HEK293 (cell line): ENCODE measurements at regions not wholly inside any gene's neighbourhood (a gene's known extent, or its start where the extent isn't known, plus 50 kb on each side); places are given as distances from the start of the nearest gene placed in this dataset.

ENCODE experiments used
- EGR2 ChIP-seq: fragments of 450-650 bp; formaldehyde crosslinking; IDR thresholded peaks from 2 replicates; pipeline ENCODE4 v1.5.1; 2016; ENCODE audit warnings: low read depth, missing biosample characterization, missing genetic modification characterization
- MEIS1 ChIP-seq: sonication (generic); formaldehyde crosslinking; IDR thresholded peaks from 2 replicates; pipeline ENCODE4 v1.8.1; 2022; ENCODE audit warnings: missing genetic modification reagents, mild to moderate bottlenecking, borderline replicate concordance
- OVOL3 ChIP-seq: fragments of 450-650 bp; formaldehyde crosslinking; IDR thresholded peaks from 2 replicates; pipeline ENCODE4 v1.5.1; 2016; ENCODE audit warnings: missing biosample characterization, missing genetic modification characterization
- SP7 ChIP-seq: fragments of 450-650 bp; formaldehyde crosslinking; IDR thresholded peaks from 2 replicates; pipeline ENCODE4 v1.5.1; 2016; ENCODE audit warnings: missing biosample characterization, missing genetic modification characterization
- ZFP41 ChIP-seq: fragments of 450-650 bp; formaldehyde crosslinking; IDR thresholded peaks from 2 replicates; pipeline ENCODE4 v1.5.1; 2016; ENCODE audit warnings: missing biosample characterization, missing genetic modification characterization, borderline replicate concordance
- ZNF10 ChIP-seq: fragments of 450-650 bp; formaldehyde crosslinking; IDR thresholded peaks from 2 replicates; pipeline ENCODE4 v1.5.1; 2017; ENCODE audit warnings: missing biosample characterization, missing genetic modification characterization
- ZNF114 ChIP-seq: fragments of 450-650 bp; formaldehyde crosslinking; IDR thresholded peaks from 2 replicates; pipeline ENCODE4 v1.5.0; 2017; ENCODE audit warnings: missing biosample characterization, missing genetic modification characterization
- ZNF138 ChIP-seq: fragments of 450-650 bp; formaldehyde crosslinking; IDR thresholded peaks from 2 replicates; pipeline ENCODE4 v1.5.1; 2016; ENCODE audit warnings: missing biosample characterization, missing genetic modification characterization, borderline replicate concordance
- ZNF146 ChIP-seq: fragments of 450-650 bp; formaldehyde crosslinking; IDR thresholded peaks from 2 replicates; pipeline ENCODE4 v1.5.1; 2016; ENCODE audit warnings: missing biosample characterization, missing genetic modification characterization
- ZNF157 ChIP-seq: fragments of 450-650 bp; formaldehyde crosslinking; IDR thresholded peaks from 2 replicates; pipeline ENCODE4 v1.5.1; 2016; ENCODE audit warnings: missing biosample characterization, missing genetic modification characterization
- ZNF2 ChIP-seq: fragments of 450-650 bp; formaldehyde crosslinking; IDR thresholded peaks from 2 replicates; pipeline ENCODE4 v1.5.1; 2016; ENCODE audit warnings: missing biosample characterization, missing genetic modification characterization
- ZNF214 ChIP-seq: fragments of 450-650 bp; formaldehyde crosslinking; IDR thresholded peaks from 2 replicates; pipeline ENCODE4 v1.5.1; 2017; ENCODE audit warnings: missing biosample characterization, mild to moderate bottlenecking, missing genetic modification characterization, borderline replicate concordance
- ZNF391 ChIP-seq: fragments of 450-650 bp; formaldehyde crosslinking; IDR thresholded peaks from 2 replicates; pipeline ENCODE4 v1.5.1; 2016; ENCODE audit warnings: low read depth, missing biosample characterization, missing genetic modification characterization, borderline replicate concordance
- ZNF473 ChIP-seq: fragments of 450-650 bp; formaldehyde crosslinking; IDR thresholded peaks from 2 replicates; pipeline ENCODE4 v1.5.1; 2017; ENCODE audit warnings: missing biosample characterization, missing genetic modification characterization
- ZNF514 ChIP-seq: fragments of 450-650 bp; formaldehyde crosslinking; IDR thresholded peaks from 2 replicates; pipeline ENCODE4 v1.5.1; 2016; ENCODE audit warnings: missing biosample characterization, missing genetic modification characterization
- ZNF670 ChIP-seq: fragments of 450-650 bp; formaldehyde crosslinking; IDR thresholded peaks from 2 replicates; pipeline ENCODE4 v1.5.1; 2016; ENCODE audit warnings: missing biosample characterization, missing genetic modification characterization, low read depth
- ZNF747 ChIP-seq: fragments of 450-650 bp; formaldehyde crosslinking; IDR thresholded peaks from 2 replicates; pipeline ENCODE4 v1.5.1; 2016; ENCODE audit warnings: missing biosample characterization, missing genetic modification characterization
- ZNF777 ChIP-seq: fragments of 450-650 bp; formaldehyde crosslinking; IDR thresholded peaks from 2 replicates; pipeline ENCODE4 v1.5.1; 2017; ENCODE audit warnings: missing biosample characterization, missing genetic modification characterization, borderline replicate concordance
- TF ChIP-seq, protein P1 (sequence below): fragments of 450-650 bp; IDR thresholded peaks from 2 replicates; pipeline ENCODE4 v1.5.1; 2018; ENCODE audit warnings: missing biosample characterization, mild to moderate bottlenecking, missing genetic modification characterization
- TF ChIP-seq, protein P2 (sequence below): IDR thresholded peaks from 2 replicates; pipeline ENCODE4 v1.6.1; 2011; ENCODE audit warnings: mild to moderate bottlenecking, low read depth, low read length, borderline replicate concordance
- TF ChIP-seq, protein P3 (sequence below): fragments of 450-650 bp; formaldehyde crosslinking; IDR thresholded peaks from 2 replicates; pipeline ENCODE4 v1.5.1; 2016; ENCODE audit warnings: missing biosample characterization, missing genetic modification characterization, low read depth
- TF ChIP-seq, protein P4 (sequence below): fragments of 450-650 bp; formaldehyde crosslinking; optimal IDR thresholded peaks from 2 replicates; pipeline ENCODE3; 2016; ENCODE audit warnings: missing biosample characterization, mild to moderate bottlenecking, missing genetic modification characterization
- TF ChIP-seq, protein P5 (sequence below): fragments of 450-650 bp; formaldehyde crosslinking; IDR thresholded peaks from 2 replicates; pipeline ENCODE4 v1.5.1; 2016; ENCODE audit warnings: missing biosample characterization, missing genetic modification characterization
- TF ChIP-seq, protein P6 (sequence below): fragments of 450-650 bp; formaldehyde crosslinking; IDR thresholded peaks from 2 replicates; pipeline ENCODE4; 2016; ENCODE audit warnings: missing biosample characterization, missing genetic modification characterization
- TF ChIP-seq, protein P7 (sequence below): fragments of 450-650 bp; formaldehyde crosslinking; IDR thresholded peaks from 2 replicates; pipeline ENCODE4 v1.5.1; 2016; ENCODE audit warnings: missing biosample characterization, missing genetic modification characterization
- TF ChIP-seq, protein P8 (sequence below): fragments of 450-650 bp; formaldehyde crosslinking; IDR thresholded peaks from 2 replicates; pipeline ENCODE4 v1.5.1; 2016; ENCODE audit warnings: missing biosample characterization, missing genetic modification characterization

DNA sequence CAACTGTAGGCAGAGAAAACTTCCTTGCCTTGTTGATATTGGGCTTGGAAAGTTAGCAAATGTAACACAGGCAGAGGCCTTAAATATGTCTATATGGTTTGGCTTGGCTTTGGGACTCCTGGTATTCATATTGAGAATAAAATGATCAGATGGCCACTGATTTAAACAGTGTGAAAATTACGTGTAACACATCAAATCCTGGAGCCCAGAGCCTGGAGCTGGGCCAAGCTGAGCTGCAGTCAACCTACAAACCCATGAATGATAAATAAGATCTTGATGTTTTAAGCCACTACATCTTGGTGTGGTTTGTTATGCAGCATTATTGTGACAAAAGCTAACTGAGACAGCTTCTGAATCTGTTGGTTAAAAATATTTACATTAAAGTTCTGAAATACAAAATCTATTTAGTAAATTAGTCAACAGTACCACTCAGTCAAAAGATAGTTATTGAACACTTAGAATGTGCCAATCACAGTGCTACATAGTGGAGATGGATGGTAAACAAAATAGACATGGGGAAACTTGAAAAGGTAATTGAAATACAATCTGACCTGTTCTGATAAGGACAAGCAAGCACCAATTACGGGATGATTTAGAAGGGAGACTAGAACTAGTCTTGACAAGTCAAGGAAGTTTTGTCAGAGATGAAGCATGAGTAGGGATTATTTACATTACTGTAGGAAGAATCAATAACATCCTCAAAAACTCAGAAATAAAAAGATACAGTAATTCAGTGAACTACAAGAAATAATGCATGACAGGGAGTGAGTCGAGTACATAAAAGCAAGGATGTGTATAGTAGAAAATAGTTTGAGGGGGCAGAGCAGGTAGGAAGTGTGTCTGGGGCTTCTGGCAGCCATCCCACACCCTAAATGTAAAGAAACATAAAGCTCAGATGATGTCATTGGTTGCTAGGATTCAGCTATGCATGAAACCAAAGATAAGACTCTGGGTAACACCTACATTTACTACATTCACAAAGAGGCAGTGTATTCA is 157.7 kb downstream of the HNMT start (continued):
- TF ChIP-seq MEIS1 (CRISPR knock-in tag) (peak; percentile 73; the same call in 1 of the 2 replicates), ZNF391 (tag by site-specific recombination) (no peak), ZNF138 (no peak), ZNF777 (tag by site-specific recombination) (no peak), ZNF10 (tag by site-specific recombination) (no peak), EGR2 (tag by site-specific recombination) (peak; percentile 58), ZNF747 (tag by site-specific recombination) (no peak), ZNF2 (tag by site-specific recombination) (no peak), ZNF473 (tag by site-specific recombination) (no peak), SP7 (peak; percentile 88), OVOL3 (tag by site-specific recombination) (no peak), ZNF157 (tag by site-specific recombination) (no peak), ZFP41 (tag by site-specific recombination) (no peak), ZNF146 (tag by site-specific recombination) (no peak), ZNF214 (tag by site-specific recombination) (peak; percentile 85), ZNF114 (tag by site-specific recombination) (no peak), ZNF670 (tag by site-specific recombination) (no peak), ZNF514 (tag by site-specific recombination) (no peak)
- TF ChIP-seq, protein P1, sequence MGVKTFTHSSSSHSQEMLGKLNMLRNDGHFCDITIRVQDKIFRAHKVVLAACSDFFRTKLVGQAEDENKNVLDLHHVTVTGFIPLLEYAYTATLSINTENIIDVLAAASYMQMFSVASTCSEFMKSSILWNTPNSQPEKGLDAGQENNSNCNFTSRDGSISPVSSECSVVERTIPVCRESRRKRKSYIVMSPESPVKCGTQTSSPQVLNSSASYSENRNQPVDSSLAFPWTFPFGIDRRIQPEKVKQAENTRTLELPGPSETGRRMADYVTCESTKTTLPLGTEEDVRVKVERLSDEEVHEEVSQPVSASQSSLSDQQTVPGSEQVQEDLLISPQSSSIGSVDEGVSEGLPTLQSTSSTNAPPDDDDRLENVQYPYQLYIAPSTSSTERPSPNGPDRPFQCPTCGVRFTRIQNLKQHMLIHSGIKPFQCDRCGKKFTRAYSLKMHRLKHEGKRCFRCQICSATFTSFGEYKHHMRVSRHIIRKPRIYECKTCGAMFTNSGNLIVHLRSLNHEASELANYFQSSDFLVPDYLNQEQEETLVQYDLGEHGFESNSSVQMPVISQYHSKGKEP (tag by site-specific recombination): no peak
- TF ChIP-seq, protein P2, sequence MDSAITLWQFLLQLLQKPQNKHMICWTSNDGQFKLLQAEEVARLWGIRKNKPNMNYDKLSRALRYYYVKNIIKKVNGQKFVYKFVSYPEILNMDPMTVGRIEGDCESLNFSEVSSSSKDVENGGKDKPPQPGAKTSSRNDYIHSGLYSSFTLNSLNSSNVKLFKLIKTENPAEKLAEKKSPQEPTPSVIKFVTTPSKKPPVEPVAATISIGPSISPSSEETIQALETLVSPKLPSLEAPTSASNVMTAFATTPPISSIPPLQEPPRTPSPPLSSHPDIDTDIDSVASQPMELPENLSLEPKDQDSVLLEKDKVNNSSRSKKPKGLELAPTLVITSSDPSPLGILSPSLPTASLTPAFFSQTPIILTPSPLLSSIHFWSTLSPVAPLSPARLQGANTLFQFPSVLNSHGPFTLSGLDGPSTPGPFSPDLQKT: no peak
- TF ChIP-seq, protein P3, sequence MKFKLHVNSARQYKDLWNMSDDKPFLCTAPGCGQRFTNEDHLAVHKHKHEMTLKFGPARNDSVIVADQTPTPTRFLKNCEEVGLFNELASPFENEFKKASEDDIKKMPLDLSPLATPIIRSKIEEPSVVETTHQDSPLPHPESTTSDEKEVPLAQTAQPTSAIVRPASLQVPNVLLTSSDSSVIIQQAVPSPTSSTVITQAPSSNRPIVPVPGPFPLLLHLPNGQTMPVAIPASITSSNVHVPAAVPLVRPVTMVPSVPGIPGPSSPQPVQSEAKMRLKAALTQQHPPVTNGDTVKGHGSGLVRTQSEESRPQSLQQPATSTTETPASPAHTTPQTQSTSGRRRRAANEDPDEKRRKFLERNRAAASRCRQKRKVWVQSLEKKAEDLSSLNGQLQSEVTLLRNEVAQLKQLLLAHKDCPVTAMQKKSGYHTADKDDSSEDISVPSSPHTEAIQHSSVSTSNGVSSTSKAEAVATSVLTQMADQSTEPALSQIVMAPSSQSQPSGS (tag by site-specific recombination): peak; percentile 78
- TF ChIP-seq, protein P4, sequence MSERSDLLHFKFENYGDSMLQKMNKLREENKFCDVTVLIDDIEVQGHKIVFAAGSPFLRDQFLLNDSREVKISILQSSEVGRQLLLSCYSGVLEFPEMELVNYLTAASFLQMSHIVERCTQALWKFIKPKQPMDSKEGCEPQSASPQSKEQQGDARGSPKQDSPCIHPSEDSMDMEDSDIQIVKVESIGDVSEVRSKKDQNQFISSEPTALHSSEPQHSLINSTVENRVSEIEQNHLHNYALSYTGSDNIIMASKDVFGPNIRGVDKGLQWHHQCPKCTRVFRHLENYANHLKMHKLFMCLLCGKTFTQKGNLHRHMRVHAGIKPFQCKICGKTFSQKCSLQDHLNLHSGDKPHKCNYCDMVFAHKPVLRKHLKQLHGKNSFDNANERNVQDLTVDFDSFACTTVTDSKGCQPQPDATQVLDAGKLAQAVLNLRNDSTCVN: no peak
- TF ChIP-seq, protein P5, sequence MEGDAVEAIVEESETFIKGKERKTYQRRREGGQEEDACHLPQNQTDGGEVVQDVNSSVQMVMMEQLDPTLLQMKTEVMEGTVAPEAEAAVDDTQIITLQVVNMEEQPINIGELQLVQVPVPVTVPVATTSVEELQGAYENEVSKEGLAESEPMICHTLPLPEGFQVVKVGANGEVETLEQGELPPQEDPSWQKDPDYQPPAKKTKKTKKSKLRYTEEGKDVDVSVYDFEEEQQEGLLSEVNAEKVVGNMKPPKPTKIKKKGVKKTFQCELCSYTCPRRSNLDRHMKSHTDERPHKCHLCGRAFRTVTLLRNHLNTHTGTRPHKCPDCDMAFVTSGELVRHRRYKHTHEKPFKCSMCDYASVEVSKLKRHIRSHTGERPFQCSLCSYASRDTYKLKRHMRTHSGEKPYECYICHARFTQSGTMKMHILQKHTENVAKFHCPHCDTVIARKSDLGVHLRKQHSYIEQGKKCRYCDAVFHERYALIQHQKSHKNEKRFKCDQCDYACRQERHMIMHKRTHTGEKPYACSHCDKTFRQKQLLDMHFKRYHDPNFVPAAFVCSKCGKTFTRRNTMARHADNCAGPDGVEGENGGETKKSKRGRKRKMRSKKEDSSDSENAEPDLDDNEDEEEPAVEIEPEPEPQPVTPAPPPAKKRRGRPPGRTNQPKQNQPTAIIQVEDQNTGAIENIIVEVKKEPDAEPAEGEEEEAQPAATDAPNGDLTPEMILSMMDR (tag by site-specific recombination): no peak
- TF ChIP-seq, protein P6, sequence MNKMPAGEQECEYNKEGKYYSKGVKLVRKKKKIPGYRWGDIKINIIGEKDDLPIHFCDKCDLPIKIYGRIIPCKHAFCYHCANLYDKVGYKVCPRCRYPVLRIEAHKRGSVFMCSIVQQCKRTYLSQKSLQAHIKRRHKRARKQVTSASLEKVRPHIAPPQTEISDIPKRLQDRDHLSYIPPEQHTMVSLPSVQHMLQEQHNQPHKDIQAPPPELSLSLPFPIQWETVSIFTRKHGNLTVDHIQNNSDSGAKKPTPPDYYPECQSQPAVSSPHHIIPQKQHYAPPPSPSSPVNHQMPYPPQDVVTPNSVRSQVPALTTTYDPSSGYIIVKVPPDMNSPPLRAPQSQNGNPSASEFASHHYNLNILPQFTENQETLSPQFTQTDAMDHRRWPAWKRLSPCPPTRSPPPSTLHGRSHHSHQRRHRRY (tag by site-specific recombination): no peak
- TF ChIP-seq, protein P7, sequence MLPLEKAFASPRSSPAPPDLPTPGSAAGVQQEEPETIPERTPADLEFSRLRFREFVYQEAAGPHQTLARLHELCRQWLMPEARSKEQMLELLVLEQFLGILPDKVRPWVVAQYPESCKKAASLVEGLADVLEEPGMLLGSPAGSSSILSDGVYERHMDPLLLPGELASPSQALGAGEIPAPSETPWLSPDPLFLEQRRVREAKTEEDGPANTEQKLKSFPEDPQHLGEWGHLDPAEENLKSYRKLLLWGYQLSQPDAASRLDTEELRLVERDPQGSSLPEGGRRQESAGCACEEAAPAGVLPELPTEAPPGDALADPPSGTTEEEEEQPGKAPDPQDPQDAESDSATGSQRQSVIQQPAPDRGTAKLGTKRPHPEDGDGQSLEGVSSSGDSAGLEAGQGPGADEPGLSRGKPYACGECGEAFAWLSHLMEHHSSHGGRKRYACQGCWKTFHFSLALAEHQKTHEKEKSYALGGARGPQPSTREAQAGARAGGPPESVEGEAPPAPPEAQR (tag by site-specific recombination): no peak
- TF ChIP-seq, protein P8, sequence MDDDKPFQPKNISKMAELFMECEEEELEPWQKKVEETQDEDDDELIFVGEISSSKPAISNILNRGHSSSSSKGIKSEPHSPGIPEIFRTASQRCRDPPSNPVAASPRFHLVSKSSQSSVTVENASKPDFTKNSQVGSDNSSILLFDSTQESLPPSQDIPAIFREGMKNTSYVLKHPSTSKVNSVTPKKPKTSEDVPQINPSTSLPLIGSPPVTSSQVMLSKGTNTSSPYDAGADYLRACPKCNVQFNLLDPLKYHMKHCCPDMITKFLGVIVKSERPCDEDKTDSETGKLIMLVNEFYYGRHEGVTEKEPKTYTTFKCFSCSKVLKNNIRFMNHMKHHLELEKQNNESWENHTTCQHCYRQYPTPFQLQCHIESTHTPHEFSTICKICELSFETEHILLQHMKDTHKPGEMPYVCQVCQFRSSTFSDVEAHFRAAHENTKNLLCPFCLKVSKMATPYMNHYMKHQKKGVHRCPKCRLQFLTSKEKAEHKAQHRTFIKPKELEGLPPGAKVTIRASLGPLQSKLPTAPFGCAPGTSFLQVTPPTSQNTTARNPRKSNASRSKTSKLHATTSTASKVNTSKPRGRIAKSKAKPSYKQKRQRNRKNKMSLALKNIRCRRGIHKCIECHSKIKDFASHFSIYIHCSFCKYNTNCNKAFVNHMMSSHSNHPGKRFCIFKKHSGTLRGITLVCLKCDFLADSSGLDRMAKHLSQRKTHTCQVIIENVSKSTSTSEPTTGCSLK: no peak
